ENCODE measurements at regions not wholly inside any gene's neighbourhood (a gene's known extent, or its start where the extent isn't known, plus 50 kb on each side); places are given as distances from the start of the nearest gene placed in this dataset.

GRCh38 chr1:4972761-4973320 is 318.4 kb downstream of the AJAP1 start:
- no peak for DNase-seq

- no peak for DNase-seq
Measured at GRCh38 chr1:4971666-4972065, 317.3 kb downstream of the AJAP1 start.

GRCh38 chr1:4970532-4970931 is 316.1 kb downstream of the AJAP1 start:
- no peak for DNase-seq

GRCh38 chr1:4969556-4970129 is 315.2 kb downstream of the AJAP1 start:
- no peak for DNase-seq

- DNase-seq = no peak
Measured at GRCh38 chr1:4965346-4966075, 311.1 kb downstream of the AJAP1 start.

GRCh38 chr1:4964634-4965345 is 310.4 kb downstream of the AJAP1 start:
- no peak for DNase-seq

GRCh38 chr1:4963251-4963650 is 308.8 kb downstream of the AJAP1 start:
- no peak for DNase-seq

- no peak for DNase-seq
Measured at GRCh38 chr1:4962836-4963235, 308.4 kb downstream of the AJAP1 start.

- DNase-seq = no peak
Measured at GRCh38 chr1:4961935-4962645, 307.7 kb downstream of the AJAP1 start.

GRCh38 chr1:4960782-4961475 is 306.5 kb downstream of the AJAP1 start:
- DNase-seq = no peak

- DNase-seq = no peak
Measured at GRCh38 chr1:4960336-4960735, 305.9 kb downstream of the AJAP1 start.

GRCh38 chr1:4959216-4959615 is 304.8 kb downstream of the AJAP1 start:
- no peak for DNase-seq

- DNase-seq = no peak
Measured at GRCh38 chr1:4957027-4957426, 302.6 kb downstream of the AJAP1 start.

- no peak for DNase-seq
Measured at GRCh38 chr1:4954392-4954791, 300.0 kb downstream of the AJAP1 start.

- no peak for DNase-seq
Measured at GRCh38 chr1:4951601-4952000, 297.2 kb downstream of the AJAP1 start.

GRCh38 chr1:4946343-4946742 is 291.9 kb downstream of the AJAP1 start:
- no peak for DNase-seq

- no peak for DNase-seq
Measured at GRCh38 chr1:4944911-4945310, 290.5 kb downstream of the AJAP1 start.

GRCh38 chr1:4944072-4944471 is 289.7 kb downstream of the AJAP1 start:
- no peak for DNase-seq

GRCh38 chr1:4939266-4939665 is 284.9 kb downstream of the AJAP1 start:
- no peak for DNase-seq

- DNase-seq = no peak
Measured at GRCh38 chr1:4937876-4938534, 283.6 kb downstream of the AJAP1 start.

GRCh38 chr1:4935807-4936206 is 281.4 kb downstream of the AJAP1 start:
- DNase-seq = no peak

GRCh38 chr1:4933232-4933631 is 278.8 kb downstream of the AJAP1 start:
- no peak for DNase-seq

All from GF-D8 (cell line).